NCI-H2227 (cell line): ENCODE measurements at regions not wholly inside any gene's neighbourhood (a gene's known extent, or its start where the extent isn't known, plus 50 kb on each side); places are given as distances from the start of the nearest gene placed in this dataset.

Experiments
- DNase-seq: peaks from one replicate; lab custom pipeline; 2025; ENCODE audit not compliant: unreplicated experiment; lab: John Stamatoyannopoulos, UW

- peak; percentile 89 for DNase-seq
These were observed 50.2 kb downstream of the SUPT20HL1 start for GRCh38 chrX:24410514-24411189.

DNA sequence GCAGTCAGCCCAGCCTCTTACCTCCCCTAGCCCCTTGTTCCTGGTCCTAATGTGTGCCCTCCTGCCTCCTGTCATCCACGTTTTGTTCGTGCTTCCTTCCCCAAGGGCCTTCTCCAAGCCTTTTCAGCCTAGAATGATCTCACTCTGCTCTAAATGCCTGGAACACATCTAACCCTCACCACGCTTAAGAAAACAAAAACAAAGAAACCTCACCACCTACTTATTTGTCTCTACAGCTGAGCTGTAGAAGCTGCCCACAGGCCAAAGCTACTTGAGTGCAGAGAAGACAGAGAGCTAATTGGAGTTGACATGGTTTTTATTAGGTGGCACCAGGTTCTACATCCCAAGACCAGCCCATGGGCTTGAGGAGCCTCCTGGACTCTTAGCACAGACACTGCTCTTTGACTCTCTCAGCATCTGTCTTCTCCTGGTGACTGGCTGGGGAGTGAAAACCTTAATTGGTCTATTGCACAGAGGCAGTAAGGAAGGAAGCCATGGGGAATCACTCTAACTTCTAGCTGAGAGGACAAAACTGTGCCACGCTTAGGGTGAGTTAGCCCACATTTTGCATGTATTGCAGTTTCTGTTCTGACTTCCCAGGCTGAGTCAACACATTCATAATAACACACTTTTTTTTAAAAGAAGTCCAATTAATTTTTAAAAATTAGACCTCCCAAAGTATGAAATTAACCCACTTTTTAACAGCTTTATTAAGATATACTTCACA lies 52.3 kb upstream of the PDK3 start:
- DNase-seq: no peak
